Testis (tissue), 2 donors: ENCODE measurements at regions not wholly inside any gene's neighbourhood (a gene's known extent, or its start where the extent isn't known, plus 50 kb on each side); places are given as distances from the start of the nearest gene placed in this dataset.

Experiments used
- DNase-seq: peaks from one replicate; pipeline ENCODE4 v3.0.0-alpha.2; 2019
- H3K27ac ChIP-seq, 2 donors: fragments of 200-600 bp; sonication (generic); one replicate each; pipeline ENCODE4 v1.5.1; 2019
- H3K27me3 ChIP-seq: fragments of 200-600 bp; sonication (generic); one replicate; pipeline ENCODE4 v1.5.1; 2019
- H3K36me3 ChIP-seq: fragments of 200-600 bp; sonication (generic); one replicate; pipeline ENCODE4 v1.5.1; 2017; ENCODE audit warnings: low read depth; ENCODE audit errors: missing control alignments
- H3K4me1 ChIP-seq: fragments of 200-600 bp; sonication (generic); one replicate; pipeline ENCODE4 v1.5.1; 2019
- H3K4me3 ChIP-seq, 2 donors: fragments of 200-600 bp; sonication (generic); one replicate each; pipeline ENCODE4 v1.5.1; 2017 to 2019
- H3K9me3 ChIP-seq: fragments of 200-600 bp; sonication (generic); one replicate; pipeline ENCODE4 v1.5.1; 2017
- POLR2A ChIP-seq: fragments of 450-650 bp; IDR thresholded peaks from one replicate; pipeline ENCODE4 v1.6.1; 2017; ENCODE audit warnings: antibody characterized with exemption, mild to moderate bottlenecking, moderate library complexity
- WGBS, 2 donors: methylation state at CpG; one replicate each; pipeline ENCODE4 v1.1.5; 2018; 5-methylcytosine and 5-hydroxymethylcytosine counted together
- intact Hi-C: fragments of 100-400 bp; cut with DNase I; formaldehyde crosslinking; loops from one replicate; pipeline ENCODE4 v1.15.1; 2023; ENCODE audit warnings: low total_unique reads
- TF ChIP-seq, protein P1 (sequence below), 3 experiments: fragments of 450-650 bp in 2 of 3; fragments of 200-600 bp in 1 of 3; sonication (generic) in 1 of 3; IDR thresholded peaks; one replicate each; pipeline ENCODE4 v1.5.1; 2016 to 2019; ENCODE audit warnings: antibody characterized with exemption in 3 of 3, mild to moderate bottlenecking in 2 of 3, moderate library complexity in 1 of 3

DNA sequence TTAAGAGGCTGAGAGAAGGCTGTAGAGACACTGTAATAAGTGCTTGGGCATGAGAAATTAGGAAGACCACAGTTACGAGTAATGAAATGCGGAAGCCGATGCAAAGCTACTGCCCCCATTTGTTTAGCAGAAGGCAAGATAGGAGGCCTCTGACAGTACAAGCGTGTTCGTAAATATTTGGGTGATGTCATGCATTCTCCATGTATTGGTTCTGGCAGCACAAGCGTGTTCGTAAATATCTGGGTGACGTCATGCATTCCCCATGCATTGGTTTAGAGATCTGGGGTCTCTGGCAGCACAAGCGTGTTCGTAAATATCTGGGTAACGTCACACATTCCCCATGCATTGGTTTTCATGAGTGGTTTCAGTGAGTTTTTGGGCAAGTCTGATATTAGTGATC lies 661.5 kb upstream of the FRG1 start:
- no peaks in the 10 kb centered on the region for H3K27me3 ChIP-seq
- intact Hi-C loops = no loop called here
- no peak for DNase-seq
- no peak overlapping the region for H3K27ac ChIP-seq
- no peak overlapping the region for H3K4me3 ChIP-seq
- no peak for TF ChIP-seq POLR2A
- TF ChIP-seq, protein P1, sequence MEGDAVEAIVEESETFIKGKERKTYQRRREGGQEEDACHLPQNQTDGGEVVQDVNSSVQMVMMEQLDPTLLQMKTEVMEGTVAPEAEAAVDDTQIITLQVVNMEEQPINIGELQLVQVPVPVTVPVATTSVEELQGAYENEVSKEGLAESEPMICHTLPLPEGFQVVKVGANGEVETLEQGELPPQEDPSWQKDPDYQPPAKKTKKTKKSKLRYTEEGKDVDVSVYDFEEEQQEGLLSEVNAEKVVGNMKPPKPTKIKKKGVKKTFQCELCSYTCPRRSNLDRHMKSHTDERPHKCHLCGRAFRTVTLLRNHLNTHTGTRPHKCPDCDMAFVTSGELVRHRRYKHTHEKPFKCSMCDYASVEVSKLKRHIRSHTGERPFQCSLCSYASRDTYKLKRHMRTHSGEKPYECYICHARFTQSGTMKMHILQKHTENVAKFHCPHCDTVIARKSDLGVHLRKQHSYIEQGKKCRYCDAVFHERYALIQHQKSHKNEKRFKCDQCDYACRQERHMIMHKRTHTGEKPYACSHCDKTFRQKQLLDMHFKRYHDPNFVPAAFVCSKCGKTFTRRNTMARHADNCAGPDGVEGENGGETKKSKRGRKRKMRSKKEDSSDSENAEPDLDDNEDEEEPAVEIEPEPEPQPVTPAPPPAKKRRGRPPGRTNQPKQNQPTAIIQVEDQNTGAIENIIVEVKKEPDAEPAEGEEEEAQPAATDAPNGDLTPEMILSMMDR (IDR thresholded peaks at IDR 0.05) = no peak
- no peaks in the 10 kb centered on the region for H3K36me3 ChIP-seq
- 72 to 96% methylated on average over 8 to 11 of the region's 11 CpGs for WGBS, 2 donors
- H3K4me1 ChIP-seq = no peaks in the 10 kb centered on the region
- H3K9me3 ChIP-seq = no peaks in the 10 kb centered on the region

DNA sequence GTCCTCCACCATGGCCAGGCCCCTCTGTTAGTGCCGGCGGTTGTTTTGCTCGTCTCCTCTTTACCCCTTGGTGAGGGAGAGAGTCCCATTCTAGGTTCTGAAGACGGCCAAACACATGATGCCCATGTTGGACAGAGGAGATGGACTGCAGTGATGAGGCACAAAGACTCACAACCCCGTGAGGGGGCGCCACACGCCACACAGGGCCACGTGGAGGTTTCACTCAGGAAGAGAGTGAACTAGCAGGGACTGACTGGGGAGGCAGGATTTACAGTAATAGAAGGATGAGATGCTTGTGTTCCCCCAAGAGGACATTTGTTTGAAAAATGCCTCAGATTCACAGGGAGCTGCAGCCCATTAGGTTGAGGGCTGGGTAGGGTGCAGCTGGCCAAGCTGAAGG lies 655.3 kb upstream of the FRG1 start:
- TF ChIP-seq, protein P1 (IDR thresholded peaks at IDR 0.05) = no peak
- TF ChIP-seq POLR2A = no peak
- WGBS, 2 donors = 77 to 82% methylated on average over 8 of the region's 8 CpGs
- Histone ChIP-seq H3K27me3 (no peaks in the 10 kb centered on the region), H3K9me3 (no peaks in the 10 kb centered on the region), H3K27ac (no peak overlapping the region), H3K4me3 (no peak overlapping the region), H3K36me3 (no peaks in the 10 kb centered on the region), H3K4me1 (no peaks in the 10 kb centered on the region)
- intact Hi-C loops = no loop called here
- DNase-seq = no peak

DNA sequence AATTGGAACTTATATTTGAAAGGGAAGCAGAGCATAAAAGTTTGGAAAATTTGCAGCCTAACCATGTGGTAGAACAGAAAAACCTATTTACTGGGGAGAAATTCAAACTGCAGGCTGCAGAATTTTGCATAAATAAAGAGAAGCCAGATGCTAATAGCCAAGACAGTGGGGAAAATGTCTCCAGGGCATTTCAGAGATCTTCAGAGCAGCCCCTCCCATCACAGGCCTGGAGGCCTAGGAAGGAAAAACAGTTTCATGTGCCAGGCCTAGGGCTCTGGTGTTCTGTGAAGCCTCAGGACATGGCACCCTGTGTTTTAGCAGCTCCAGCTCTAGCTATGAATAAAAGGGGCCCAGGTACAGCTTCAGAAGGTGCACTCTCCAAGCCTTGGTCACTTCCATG lies 648.7 kb upstream of the FRG1 start:
- H3K27ac ChIP-seq = no peak overlapping the region
- no peaks in the 10 kb centered on the region for H3K4me1 ChIP-seq
- TF ChIP-seq, protein P1 (IDR thresholded peaks at IDR 0.05) = no peak
- no peak for TF ChIP-seq POLR2A
- no peaks in the 10 kb centered on the region for H3K27me3 ChIP-seq
- DNase-seq = no peak
- no peaks in the 10 kb centered on the region for H3K9me3 ChIP-seq
- no peak overlapping the region for H3K4me3 ChIP-seq
- no peaks in the 10 kb centered on the region for H3K36me3 ChIP-seq
- intact Hi-C loops = no loop called here

DNA sequence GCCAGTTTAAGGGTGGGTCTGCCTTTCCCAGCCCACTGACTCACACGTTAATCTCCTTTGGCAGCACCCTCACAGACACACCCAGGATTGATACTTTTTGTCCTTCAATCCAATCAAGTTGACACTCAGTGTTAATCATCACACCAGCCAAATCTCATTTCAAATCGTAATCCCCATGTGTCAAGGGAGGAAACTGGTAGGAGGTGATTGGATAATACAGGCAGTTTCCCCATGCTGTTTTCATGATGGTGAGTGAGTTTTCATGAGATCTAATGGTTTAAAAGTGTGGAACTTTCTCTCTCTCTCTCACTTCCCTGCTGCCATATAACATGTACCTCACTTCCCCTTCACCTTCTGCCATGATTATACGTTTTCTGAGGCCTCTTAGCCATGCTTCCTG lies 647.2 kb upstream of the FRG1 start:
- H3K4me1 ChIP-seq = no peaks in the 10 kb centered on the region
- H3K27ac ChIP-seq = no peak overlapping the region
- intact Hi-C loops = no loop called here
- no peaks in the 10 kb centered on the region for H3K36me3 ChIP-seq
- WGBS, 2 donors = 70 to 77% methylated on average over 3 of the region's 3 CpGs
- no peak for DNase-seq
- TF ChIP-seq, protein P1 (IDR thresholded peaks at IDR 0.05) = no peak
- no peak for TF ChIP-seq POLR2A
- H3K9me3 ChIP-seq = no peaks in the 10 kb centered on the region
- no peak overlapping the region for H3K4me3 ChIP-seq
- H3K27me3 ChIP-seq = no peaks in the 10 kb centered on the region

DNA sequence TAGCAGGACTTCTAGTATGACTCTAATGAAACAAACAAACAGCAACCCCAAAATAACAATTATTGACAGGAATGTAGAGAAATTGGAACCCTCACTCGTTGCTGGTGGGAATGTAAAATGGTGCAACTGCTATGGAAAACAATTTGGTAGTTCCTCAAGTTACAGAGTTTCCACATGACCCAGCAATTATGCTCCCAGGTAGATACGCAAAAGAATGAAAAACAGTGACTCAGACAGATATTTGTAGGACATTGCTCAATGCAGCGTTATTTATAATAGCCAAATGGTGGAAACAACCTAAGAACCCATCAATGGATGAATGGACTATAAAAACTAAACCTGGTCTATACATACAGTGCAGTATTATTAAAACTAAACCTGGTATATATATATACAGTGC lies 646.1 kb upstream of the FRG1 start:
- no peak for DNase-seq
- Histone ChIP-seq H3K4me1 (no peaks in the 10 kb centered on the region), H3K27me3 (no peaks in the 10 kb centered on the region), H3K27ac (no peak overlapping the region), H3K36me3 (no peaks in the 10 kb centered on the region), H3K9me3 (no peaks in the 10 kb centered on the region), H3K4me3 (no peak overlapping the region)
- 71 to 83% methylated on average over 3 of the region's 3 CpGs for WGBS, 2 donors
- no peak for TF ChIP-seq POLR2A
- TF ChIP-seq, protein P1 (IDR thresholded peaks at IDR 0.05) = no peak
- intact Hi-C loops = no loop called here
